H1 (cell line): ENCODE measurements at regions not wholly inside any gene's neighbourhood (a gene's known extent, or its start where the extent isn't known, plus 50 kb on each side); places are given as distances from the start of the nearest gene placed in this dataset.

Experiments used
- CTCF ChIA-PET: fragments of 300-600 bp; sonication (Branson Sonifier 250); formaldehyde crosslinking; loops from one replicate; lab custom pipeline; 2021; ENCODE audit not compliant: partially characterized antibody; lab: Charles Lee
- POLR2A ChIA-PET: fragments of 300-600 bp; sonication (Branson Sonifier 250); formaldehyde crosslinking; loops from one replicate; lab custom pipeline; 2021; ENCODE audit warnings: inconsistent platforms; ENCODE audit not compliant: partially characterized antibody; lab: Charles Lee
- DNase-seq, 2 experiments: peaks; one replicate each; pipeline versions ENCODE4 v3.0.0 to v3.0.0-alpha.2; 2010 to 2022; ENCODE audit warnings: low spot score in 2 of 2, low read depth in 1 of 2, mixed read lengths in 1 of 2
- FAIRE-seq: peaks from 2 replicates; lab custom pipeline; 2011; peaks lifted over from hg19 to GRCh38; lab: Jason Lieb, UNC
- H2AFZ ChIP-seq: 2 replicates; pipeline ENCODE4 v1.8.1; 2012; ENCODE audit warnings: low read length, inconsistent platforms
- H2AK5ac ChIP-seq: 2 replicates; pipeline ENCODE4 v1.6.1; 2013; ENCODE audit warnings: low read depth, low read length
- H2BK120ac ChIP-seq: replicated peaks from 2 replicates; pipeline ENCODE3; 2013; ENCODE audit warnings: low read depth, low read length, inconsistent platforms
- H2BK12ac ChIP-seq: 2 replicates; pipeline ENCODE4 v1.6.1; 2013; ENCODE audit warnings: low read depth, low read length
- H2BK15ac ChIP-seq: 2 replicates; pipeline ENCODE4 v1.6.1; 2013; ENCODE audit warnings: low read length
- H2BK20ac ChIP-seq: 2 replicates; pipeline ENCODE4 v1.6.1; 2013; ENCODE audit warnings: low read length
- H2BK5ac ChIP-seq: 2 replicates; pipeline ENCODE4 v1.6.1; 2013; ENCODE audit warnings: low read depth, low read length
- H3K14ac ChIP-seq: 2 replicates; pipeline ENCODE4 v1.6.1; 2013; ENCODE audit warnings: inconsistent platforms; ENCODE audit not compliant: insufficient read length
- H3K18ac ChIP-seq: 2 replicates; pipeline ENCODE4 v1.6.1; 2013; ENCODE audit warnings: low read length; ENCODE audit errors: extremely low read depth
- H3K23ac ChIP-seq: 2 replicates; pipeline ENCODE4 v1.6.1; 2013; ENCODE audit warnings: inconsistent platforms; ENCODE audit not compliant: insufficient read length
- H3K23me2 ChIP-seq: 2 replicates; pipeline ENCODE4 v1.6.1; 2013; ENCODE audit warnings: low read depth, low read length
- H3K27ac ChIP-seq: 2 replicates; pipeline ENCODE4 v1.6.1; 2011; ENCODE audit warnings: low read depth, low read length, inconsistent platforms
- H3K27me3 ChIP-seq, 4 experiments: replicated peaks in 1 of 4; 1 replicate in 1 of 4; 2 replicates in 3 of 4; pipeline versions ENCODE4 v1.6.1 to v1.8.1; 2011 to 2013; ENCODE audit warnings: low read length in 3 of 4, mild to moderate bottlenecking in 3 of 4, inconsistent platforms in 2 of 4, mixed read lengths in 2 of 4, moderate library complexity in 1 of 4; ENCODE audit not compliant: control insufficient read depth in 3 of 4, insufficient read depth in 3 of 4; ENCODE audit errors: extremely low read depth in 1 of 4
- H3K36me3 ChIP-seq, 4 experiments: 2 replicates each; pipeline versions ENCODE4 v1.6.1 to v1.8.1; 2011 to 2013; ENCODE audit warnings: mild to moderate bottlenecking in 4 of 4, low read length in 3 of 4, moderate library complexity in 2 of 4, control low read depth in 1 of 4, inconsistent platforms in 1 of 4; ENCODE audit not compliant: insufficient read depth in 4 of 4, control insufficient read depth in 2 of 4
- H3K4ac ChIP-seq: replicated peaks from 2 replicates; pipeline ENCODE3; 2013; ENCODE audit warnings: low read length, low read depth, mixed read lengths, inconsistent platforms; ENCODE audit not compliant: insufficient read length
- H3K4me1 ChIP-seq, 4 experiments: replicated peaks in 1 of 4; 1 replicate in 1 of 4; 2 replicates in 3 of 4; pipeline versions ENCODE4 v1.6.1 to v1.8.1; 2011 to 2013; ENCODE audit warnings: low read length in 3 of 4, inconsistent platforms in 2 of 4, mixed read lengths in 1 of 4; ENCODE audit not compliant: insufficient read depth in 4 of 4, control insufficient read depth in 3 of 4
- H3K4me2 ChIP-seq, 2 experiments: 2 replicates each; pipeline versions ENCODE4 v1.6.1 to v1.8.1; 2011 to 2013; ENCODE audit warnings: low read depth in 2 of 2, low read length in 2 of 2, control low read depth in 1 of 2, inconsistent platforms in 1 of 2, mild to moderate bottlenecking in 1 of 2; ENCODE audit not compliant: insufficient read depth in 1 of 2
- H3K4me3 ChIP-seq, 4 experiments: fragments of 200-600, 300-600 bp in 1 of 4; sonication (generic), shearing (Covaris generic), sonication (Bioruptor Twin) in 1 of 4; 2 replicates each; pipeline versions ENCODE4 v1.5.1 to v1.8.1; 2011 to 2016; ENCODE audit warnings: low read length in 4 of 4, low read depth in 3 of 4, control low read depth in 2 of 4, inconsistent platforms in 2 of 4, mild to moderate bottlenecking in 2 of 4, mixed read lengths in 1 of 4, moderate library complexity in 1 of 4; ENCODE audit not compliant: insufficient read depth in 2 of 4; ENCODE audit errors: extremely low read depth in 1 of 4
- H3K56ac ChIP-seq: replicated peaks from 2 replicates; pipeline ENCODE3; 2013; ENCODE audit warnings: low read depth, mild to moderate bottlenecking, mixed read lengths, low read length, inconsistent platforms; ENCODE audit not compliant: insufficient read length
- H3K79me1 ChIP-seq: 2 replicates; pipeline ENCODE4 v1.6.1; 2013; ENCODE audit warnings: low read depth, low read length, control low read depth
- H3K79me2 ChIP-seq, 2 experiments: 2 replicates each; pipeline versions ENCODE4 v1.6.1 to v1.8.1; 2012 to 2013; ENCODE audit warnings: low read length in 2 of 2, mild to moderate bottlenecking in 2 of 2, inconsistent platforms in 1 of 2; ENCODE audit not compliant: insufficient read depth in 2 of 2, control insufficient read depth in 1 of 2
- H3K9ac ChIP-seq, 4 experiments: replicated peaks in 1 of 4; 1 replicate in 1 of 4; 2 replicates in 3 of 4; pipeline versions ENCODE4 v1.6.1 to v1.8.1; 2011 to 2013; ENCODE audit warnings: low read depth in 3 of 4, low read length in 3 of 4, control low read depth in 2 of 4, mild to moderate bottlenecking in 2 of 4, moderate library complexity in 2 of 4, inconsistent platforms in 1 of 4; ENCODE audit errors: extremely low read depth in 1 of 4
- H3K9me3 ChIP-seq, 2 experiments: 2 replicates each; pipeline versions ENCODE4 v1.6.1 to v1.8.1; 2012 to 2013; ENCODE audit warnings: mild to moderate bottlenecking in 2 of 2, moderate library complexity in 2 of 2, control low read depth in 1 of 2, inconsistent platforms in 1 of 2, low read depth in 1 of 2, low read length in 1 of 2, mixed read lengths in 1 of 2; ENCODE audit not compliant: insufficient read depth in 2 of 2
- H4K20me1 ChIP-seq, 2 experiments: replicated peaks in 1 of 2; 2 replicates each; pipeline versions ENCODE3 to v1.8.1; 2011 to 2013; ENCODE audit warnings: inconsistent platforms in 2 of 2, low read length in 2 of 2, mild to moderate bottlenecking in 1 of 2; ENCODE audit not compliant: insufficient read depth in 2 of 2, control insufficient read depth in 1 of 2
- H4K5ac ChIP-seq: 2 replicates; pipeline ENCODE4 v1.6.1; 2013; ENCODE audit warnings: low read length, low read depth, mixed read lengths, inconsistent platforms; ENCODE audit not compliant: insufficient read length
- H4K8ac ChIP-seq: 2 replicates; pipeline ENCODE4 v1.8.0; 2013; ENCODE audit warnings: mild to moderate bottlenecking, moderate library complexity, low read length, inconsistent platforms; ENCODE audit not compliant: insufficient read depth; ENCODE audit errors: extremely low read depth
- H4K91ac ChIP-seq: replicated peaks from 2 replicates; pipeline ENCODE3; 2013; ENCODE audit warnings: low read length, mixed read lengths, inconsistent platforms; ENCODE audit not compliant: insufficient read length
- ATF3 ChIP-seq: IDR thresholded peaks from 2 replicates; pipeline ENCODE4 v1.6.1; 2011; ENCODE audit warnings: low read depth, mild to moderate bottlenecking, low read length; ENCODE audit not compliant: insufficient read depth
- BACH1 ChIP-seq: IDR thresholded peaks from 2 replicates; pipeline ENCODE4 v1.6.1; 2012; ENCODE audit warnings: low read length, improper control_type of control experiment
- BRCA1 ChIP-seq: IDR thresholded peaks from 2 replicates; pipeline ENCODE4 v1.6.1; 2012; ENCODE audit warnings: low read depth, low read length, improper control_type of control experiment
- CBX8 ChIP-seq: fragments of 300-800, 300-1000 bp; sonication (generic); IDR thresholded peaks from 2 replicates; pipeline ENCODE4 v1.7.1; 2016; ENCODE audit warnings: low read depth, low read length, borderline replicate concordance
- CEBPB ChIP-seq: IDR thresholded peaks from 2 replicates; pipeline ENCODE4 v1.6.1; 2012; ENCODE audit warnings: low read depth, low read length
- CREB1 ChIP-seq: IDR thresholded peaks from 2 replicates; pipeline ENCODE4 v1.6.1; 2012; ENCODE audit warnings: inconsistent platforms
- CTCF ChIP-seq, 3 experiments: IDR thresholded peaks; 1 replicate in 2 of 3; 2 replicates in 1 of 3; pipeline versions ENCODE4 v1.5.1 to v1.6.1; 2011; ENCODE audit warnings: low read length in 3 of 3, mild to moderate bottlenecking in 3 of 3, inconsistent platforms in 2 of 3, low read depth in 1 of 3, moderate library complexity in 1 of 3; ENCODE audit not compliant: insufficient read depth in 1 of 3; ENCODE audit errors: control extremely low read depth in 1 of 3
- MAX ChIP-seq: IDR thresholded peaks from 2 replicates; pipeline ENCODE4 v1.6.1; 2012; ENCODE audit warnings: inconsistent platforms
- SP2 ChIP-seq: IDR thresholded peaks from 2 replicates; pipeline ENCODE4 v1.6.1; 2012; ENCODE audit warnings: mild to moderate bottlenecking, low read length, inconsistent platforms
- TBP ChIP-seq: IDR thresholded peaks from 2 replicates; pipeline ENCODE4 v1.6.1; 2011; ENCODE audit warnings: low read depth, low read length, improper control_type of control experiment
- TEAD4 ChIP-seq: IDR thresholded peaks from 2 replicates; pipeline ENCODE4 v1.6.1; 2012; ENCODE audit warnings: low read depth, low read length, inconsistent platforms, mixed read lengths
- WGBS, 2 experiments: shearing (Covaris generic) in 1 of 2; methylation state at CpG; one replicate each; pipeline versions ENCODE4 v1.1.6 to v1.1.7; 2013 to 2015; ENCODE audit warnings: low lambda C conversion rate in 2 of 2, mixed read lengths in 2 of 2, inconsistent platforms in 1 of 2, low coverage in 1 of 2, missing lambda C conversion rate in 1 of 2; ENCODE audit not compliant: insufficient replicate concordance in 2 of 2, insufficient coverage in 1 of 2, insufficient read length in 1 of 2; ENCODE audit errors: extremely low coverage in 1 of 2, missing lambda C conversion rate in 1 of 2; 5-methylcytosine and 5-hydroxymethylcytosine counted together
- TF ChIP-seq, protein P1 (sequence below): IDR thresholded peaks from 2 replicates; pipeline ENCODE4 v1.6.1; 2012; ENCODE audit warnings: inconsistent platforms

DNA sequence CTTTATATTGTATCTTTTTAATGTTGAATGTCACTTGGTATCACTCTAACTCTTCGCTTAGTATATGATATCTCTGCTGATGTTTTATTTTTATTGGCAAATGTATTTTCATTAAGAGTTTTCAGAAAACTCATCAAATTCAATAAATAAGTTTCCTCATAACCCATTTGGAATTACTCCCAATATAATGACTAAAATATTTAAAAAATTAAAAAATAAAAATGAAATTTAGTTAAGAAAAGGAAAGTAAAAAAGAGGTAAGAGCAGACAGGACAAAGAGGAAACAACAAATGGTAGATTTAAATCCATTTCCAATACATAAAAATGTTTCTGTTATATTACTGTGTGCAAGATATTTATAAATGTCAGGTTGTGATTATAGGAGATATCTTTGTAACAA, 548.9 kb upstream of the SPRY2 start:
- no peak overlapping the region for H3K4ac ChIP-seq
- H3K27ac ChIP-seq: no peak overlapping the region
- H4K8ac ChIP-seq: no peak overlapping the region
- no peaks in the 10 kb centered on the region for H3K36me3 ChIP-seq
- DNase-seq (no peak), FAIRE-seq (no peak)
- no peak overlapping the region for H2BK20ac ChIP-seq
- WGBS, 2 experiments: 100% methylated on average over 1 of the region's 1 CpG; no CpG with 5 or more reads in 1 of the 2 experiments
- no peaks in the 10 kb centered on the region for H3K9me3 ChIP-seq
- no peak overlapping the region for H3K14ac ChIP-seq
- H3K79me1 ChIP-seq: no peaks in the 10 kb centered on the region
- POLR2A ChIA-PET: no interaction called here
- no peak overlapping the region for H4K91ac ChIP-seq
- H2BK12ac ChIP-seq: no peak overlapping the region
- H3K27me3 ChIP-seq: peaks cover 0 to 1% (median 0%) of the 10 kb centered on the region in 4 experiments; a peak in 1 of 7 replicates
- H3K23ac ChIP-seq: no peak overlapping the region
- no peak overlapping the region for H3K9ac ChIP-seq
- no peak overlapping the region for H2AFZ ChIP-seq
- no peak overlapping the region for H2BK5ac ChIP-seq
- no peak overlapping the region for H2BK120ac ChIP-seq
- no peak overlapping the region for H3K4me3 ChIP-seq
- H3K23me2 ChIP-seq: no peaks in the 10 kb centered on the region
- no peaks in the 10 kb centered on the region for H3K4me1 ChIP-seq
- CTCF ChIA-PET: no interaction called here
- H2AK5ac ChIP-seq: no peak overlapping the region
- no peak overlapping the region for H3K56ac ChIP-seq
- no peak overlapping the region for H3K4me2 ChIP-seq
- H2BK15ac ChIP-seq: no peak overlapping the region
- H4K20me1 ChIP-seq: no peaks in the 10 kb centered on the region
- no peaks in the 10 kb centered on the region for H3K79me2 ChIP-seq
- H3K18ac ChIP-seq: no peak overlapping the region
- H4K5ac ChIP-seq: no peak overlapping the region
- TF ChIP-seq, protein P1, sequence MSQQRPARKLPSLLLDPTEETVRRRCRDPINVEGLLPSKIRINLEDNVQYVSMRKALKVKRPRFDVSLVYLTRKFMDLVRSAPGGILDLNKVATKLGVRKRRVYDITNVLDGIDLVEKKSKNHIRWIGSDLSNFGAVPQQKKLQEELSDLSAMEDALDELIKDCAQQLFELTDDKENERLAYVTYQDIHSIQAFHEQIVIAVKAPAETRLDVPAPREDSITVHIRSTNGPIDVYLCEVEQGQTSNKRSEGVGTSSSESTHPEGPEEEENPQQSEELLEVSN: no peak
- TF ChIP-seq BACH1: no peak
- TF ChIP-seq BRCA1: no peak
- TF ChIP-seq TBP: no peak
- no peak for TF ChIP-seq CREB1
- TF ChIP-seq CEBPB: no peak
- no peak for TF ChIP-seq SP2
- no peak for TF ChIP-seq TEAD4
- TF ChIP-seq MAX: no peak
- TF ChIP-seq CTCF (IDR thresholded peaks at IDR 0.05; ENCODE audit: control extremely low read depth in 1 of 3, insufficient read depth in 1 of 3, low read depth in 1 of 3, low read length in 3 of 3): no peak
- no peak for TF ChIP-seq ATF3
- TF ChIP-seq CBX8: no peak
